Neural cell (in vitro differentiated cells): ENCODE measurements at regions not wholly inside any gene's neighbourhood (a gene's known extent, or its start where the extent isn't known, plus 50 kb on each side); places are given as distances from the start of the nearest gene placed in this dataset.

Experiments
- H2AFZ ChIP-seq: fragments of 200-600, 300-800 bp; sonication (generic), shearing (Covaris generic); 2 replicates; pipeline ENCODE4 v1.6.0; 2014; ENCODE audit warnings: low read depth, mild to moderate bottlenecking, antibody characterized with exemption, low read length, moderate library complexity
- H3F3A ChIP-seq: fragments of 200-600 bp; shearing (Covaris generic); 2 replicates; pipeline ENCODE4 v1.6.1; 2016; ENCODE audit warnings: mild to moderate bottlenecking, moderate library complexity, mixed read lengths, antibody characterized with exemption, low read length; ENCODE audit not compliant: insufficient read depth, poor library complexity, severe bottlenecking
- H3K27ac ChIP-seq: fragments of 200-600, 300-800 bp; sonication (generic), shearing (Covaris generic); 2 replicates; pipeline ENCODE4 v1.5.1; 2014; ENCODE audit warnings: mild to moderate bottlenecking, low read length, moderate library complexity
- H3K27me3 ChIP-seq: fragments of 300-800, 200-600 bp; sonication (generic), shearing (Covaris generic); 2 replicates; pipeline ENCODE4 v1.6.0; 2014; ENCODE audit warnings: mild to moderate bottlenecking, low read depth, low read length, moderate library complexity; ENCODE audit not compliant: insufficient read depth
- H3K36me3 ChIP-seq: fragments of 300-800, 200-600 bp; sonication (generic), shearing (Covaris generic); 2 replicates; pipeline ENCODE4 v1.5.1; 2014; ENCODE audit warnings: mild to moderate bottlenecking, antibody characterized with exemption, low read length, moderate library complexity; ENCODE audit not compliant: insufficient read depth
- H3K4me2 ChIP-seq: fragments of 300-800, 200-600 bp; sonication (generic), shearing (Covaris generic); 2 replicates; pipeline ENCODE4 v1.6.0; 2014; ENCODE audit warnings: mild to moderate bottlenecking, low read length
- H3K4me3 ChIP-seq: fragments of 300-800, 200-600 bp; sonication (generic), shearing (Covaris generic); 2 replicates; pipeline ENCODE4 v1.5.1; 2014; ENCODE audit warnings: mild to moderate bottlenecking, low read length, moderate library complexity
- H3K79me2 ChIP-seq: fragments of 200-600 bp; shearing (Covaris generic); replicated peaks from 2 replicates; pipeline ENCODE4 v1.6.0; 2014; ENCODE audit warnings: mild to moderate bottlenecking, low read length, moderate library complexity; ENCODE audit not compliant: insufficient read depth
- H3K9ac ChIP-seq: fragments of 300-800, 200-600 bp; sonication (generic), shearing (Covaris generic); 2 replicates; pipeline ENCODE4 v1.6.1; 2016; ENCODE audit warnings: mild to moderate bottlenecking, low read length, mixed read lengths
- H3K9me2 ChIP-seq: fragments of 200-600 bp; shearing (Covaris generic); 2 replicates; pipeline ENCODE4 v1.6.1; 2016; ENCODE audit warnings: mild to moderate bottlenecking, low read length, mixed read lengths; ENCODE audit not compliant: insufficient read depth
- H3K9me3 ChIP-seq: fragments of 200-600, 300-800 bp; sonication (generic), shearing (Covaris generic); 2 replicates; pipeline ENCODE4 v1.6.1; 2016; ENCODE audit warnings: mild to moderate bottlenecking, mixed run types, low read length, moderate library complexity, mixed read lengths
- H4K20me1 ChIP-seq: fragments of 200-600 bp; shearing (Covaris generic); 2 replicates; pipeline ENCODE4 v1.6.1; 2016; ENCODE audit warnings: mild to moderate bottlenecking, mixed run types; ENCODE audit not compliant: insufficient read depth
- EP300 ChIP-seq: fragments of 450-650 bp; conservative IDR thresholded peaks from 2 replicates; pipeline ENCODE4 v1.6.1; 2014; ENCODE audit warnings: antibody characterized with exemption, mild to moderate bottlenecking, moderate library complexity; ENCODE audit not compliant: poor library complexity, severe bottlenecking
- EZH2 ChIP-seq: fragments of 200-600, 300-800 bp; shearing (Covaris generic), sonication (generic); IDR thresholded peaks from 2 replicates; pipeline ENCODE4 v1.6.1; 2014; ENCODE audit warnings: antibody characterized with exemption, low read length, borderline replicate concordance, mild to moderate bottlenecking; ENCODE audit not compliant: insufficient read depth, poor library complexity, severe bottlenecking
- MXI1 ChIP-seq: fragments of 450-650 bp; conservative IDR thresholded peaks from 2 replicates; pipeline ENCODE4 v1.6.1; 2014; ENCODE audit warnings: antibody characterized with exemption, mild to moderate bottlenecking; ENCODE audit not compliant: poor library complexity, severe bottlenecking
- POLR2AphosphoS5 ChIP-seq: IDR thresholded peaks from 2 replicates; pipeline ENCODE4 v1.6.1; 2012
- RAD21 ChIP-seq: fragments of 450-650 bp; conservative IDR thresholded peaks from 2 replicates; pipeline ENCODE4 v1.6.1; 2014; ENCODE audit warnings: antibody characterized with exemption, mild to moderate bottlenecking, moderate library complexity
- SMC3 ChIP-seq: fragments of 450-650 bp; conservative IDR thresholded peaks from 2 replicates; pipeline ENCODE4 v1.6.1; 2014; ENCODE audit warnings: antibody characterized with exemption, mild to moderate bottlenecking, moderate library complexity; ENCODE audit not compliant: poor library complexity
- TAF1 ChIP-seq: IDR thresholded peaks from 2 replicates; pipeline ENCODE4 v1.6.1; 2012; ENCODE audit warnings: low read depth
- TF ChIP-seq, protein P1 (sequence below): fragments of 450-650 bp; IDR thresholded peaks from 2 replicates; pipeline ENCODE4 v1.5.1; 2014; ENCODE audit warnings: antibody characterized with exemption, mild to moderate bottlenecking, moderate library complexity; ENCODE audit not compliant: poor library complexity, severe bottlenecking
- TF ChIP-seq, protein P2 (sequence below): IDR thresholded peaks from 2 replicates; pipeline ENCODE4 v1.6.1; 2012; ENCODE audit warnings: borderline replicate concordance

DNA sequence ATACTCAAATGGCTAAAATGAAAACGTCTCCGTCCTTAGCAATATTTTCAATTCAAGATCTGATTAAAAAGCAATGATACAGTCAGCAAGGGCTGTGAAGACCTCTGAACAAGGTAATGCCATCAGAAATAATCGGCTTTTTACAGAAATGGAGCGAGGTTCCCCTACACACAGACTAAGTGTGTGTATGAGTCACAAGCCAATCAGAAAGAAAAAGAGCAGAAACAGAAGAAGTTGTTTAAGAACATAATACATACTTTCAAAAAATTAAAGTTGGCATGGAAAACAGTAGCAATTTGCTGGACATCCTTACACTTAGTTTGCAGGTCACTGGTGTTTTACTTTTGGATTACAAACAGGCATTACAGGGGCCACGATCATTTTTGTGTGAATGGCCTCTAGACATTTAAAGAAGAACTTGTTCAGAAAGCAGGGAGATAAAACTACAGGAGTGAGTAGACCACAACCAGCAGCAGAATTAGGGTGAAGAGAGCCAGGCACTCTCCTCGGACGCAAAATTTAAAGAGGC, 350.0 kb upstream of the RUNX1 start:
- H3K9me3 ChIP-seq = no peaks in the 10 kb centered on the region
- H3K9ac ChIP-seq = no peak overlapping the region
- H4K20me1 ChIP-seq = no peaks in the 10 kb centered on the region
- no peaks in the 10 kb centered on the region for H3K9me2 ChIP-seq
- H3K4me3 ChIP-seq = no peak overlapping the region
- H2AFZ ChIP-seq = no peak overlapping the region
- H3K36me3 ChIP-seq = no peaks in the 10 kb centered on the region
- H3K27ac ChIP-seq = no peak overlapping the region
- H3K27me3 ChIP-seq = no peaks in the 10 kb centered on the region
- no peaks in the 10 kb centered on the region for H3F3A ChIP-seq
- no peaks in the 10 kb centered on the region for H3K79me2 ChIP-seq
- H3K4me2 ChIP-seq = no peak overlapping the region
- no peak for TF ChIP-seq TAF1
- TF ChIP-seq POLR2AphosphoS5 = no peak
- TF ChIP-seq, protein P1, sequence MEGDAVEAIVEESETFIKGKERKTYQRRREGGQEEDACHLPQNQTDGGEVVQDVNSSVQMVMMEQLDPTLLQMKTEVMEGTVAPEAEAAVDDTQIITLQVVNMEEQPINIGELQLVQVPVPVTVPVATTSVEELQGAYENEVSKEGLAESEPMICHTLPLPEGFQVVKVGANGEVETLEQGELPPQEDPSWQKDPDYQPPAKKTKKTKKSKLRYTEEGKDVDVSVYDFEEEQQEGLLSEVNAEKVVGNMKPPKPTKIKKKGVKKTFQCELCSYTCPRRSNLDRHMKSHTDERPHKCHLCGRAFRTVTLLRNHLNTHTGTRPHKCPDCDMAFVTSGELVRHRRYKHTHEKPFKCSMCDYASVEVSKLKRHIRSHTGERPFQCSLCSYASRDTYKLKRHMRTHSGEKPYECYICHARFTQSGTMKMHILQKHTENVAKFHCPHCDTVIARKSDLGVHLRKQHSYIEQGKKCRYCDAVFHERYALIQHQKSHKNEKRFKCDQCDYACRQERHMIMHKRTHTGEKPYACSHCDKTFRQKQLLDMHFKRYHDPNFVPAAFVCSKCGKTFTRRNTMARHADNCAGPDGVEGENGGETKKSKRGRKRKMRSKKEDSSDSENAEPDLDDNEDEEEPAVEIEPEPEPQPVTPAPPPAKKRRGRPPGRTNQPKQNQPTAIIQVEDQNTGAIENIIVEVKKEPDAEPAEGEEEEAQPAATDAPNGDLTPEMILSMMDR = no peak
- no peak for TF ChIP-seq MXI1
- no peak for TF ChIP-seq EP300
- TF ChIP-seq EZH2 = no peak
- TF ChIP-seq SMC3 = no peak
- no peak for TF ChIP-seq RAD21
- TF ChIP-seq, protein P2, sequence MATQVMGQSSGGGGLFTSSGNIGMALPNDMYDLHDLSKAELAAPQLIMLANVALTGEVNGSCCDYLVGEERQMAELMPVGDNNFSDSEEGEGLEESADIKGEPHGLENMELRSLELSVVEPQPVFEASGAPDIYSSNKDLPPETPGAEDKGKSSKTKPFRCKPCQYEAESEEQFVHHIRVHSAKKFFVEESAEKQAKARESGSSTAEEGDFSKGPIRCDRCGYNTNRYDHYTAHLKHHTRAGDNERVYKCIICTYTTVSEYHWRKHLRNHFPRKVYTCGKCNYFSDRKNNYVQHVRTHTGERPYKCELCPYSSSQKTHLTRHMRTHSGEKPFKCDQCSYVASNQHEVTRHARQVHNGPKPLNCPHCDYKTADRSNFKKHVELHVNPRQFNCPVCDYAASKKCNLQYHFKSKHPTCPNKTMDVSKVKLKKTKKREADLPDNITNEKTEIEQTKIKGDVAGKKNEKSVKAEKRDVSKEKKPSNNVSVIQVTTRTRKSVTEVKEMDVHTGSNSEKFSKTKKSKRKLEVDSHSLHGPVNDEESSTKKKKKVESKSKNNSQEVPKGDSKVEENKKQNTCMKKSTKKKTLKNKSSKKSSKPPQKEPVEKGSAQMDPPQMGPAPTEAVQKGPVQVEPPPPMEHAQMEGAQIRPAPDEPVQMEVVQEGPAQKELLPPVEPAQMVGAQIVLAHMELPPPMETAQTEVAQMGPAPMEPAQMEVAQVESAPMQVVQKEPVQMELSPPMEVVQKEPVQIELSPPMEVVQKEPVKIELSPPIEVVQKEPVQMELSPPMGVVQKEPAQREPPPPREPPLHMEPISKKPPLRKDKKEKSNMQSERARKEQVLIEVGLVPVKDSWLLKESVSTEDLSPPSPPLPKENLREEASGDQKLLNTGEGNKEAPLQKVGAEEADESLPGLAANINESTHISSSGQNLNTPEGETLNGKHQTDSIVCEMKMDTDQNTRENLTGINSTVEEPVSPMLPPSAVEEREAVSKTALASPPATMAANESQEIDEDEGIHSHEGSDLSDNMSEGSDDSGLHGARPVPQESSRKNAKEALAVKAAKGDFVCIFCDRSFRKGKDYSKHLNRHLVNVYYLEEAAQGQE = no peak

DNA sequence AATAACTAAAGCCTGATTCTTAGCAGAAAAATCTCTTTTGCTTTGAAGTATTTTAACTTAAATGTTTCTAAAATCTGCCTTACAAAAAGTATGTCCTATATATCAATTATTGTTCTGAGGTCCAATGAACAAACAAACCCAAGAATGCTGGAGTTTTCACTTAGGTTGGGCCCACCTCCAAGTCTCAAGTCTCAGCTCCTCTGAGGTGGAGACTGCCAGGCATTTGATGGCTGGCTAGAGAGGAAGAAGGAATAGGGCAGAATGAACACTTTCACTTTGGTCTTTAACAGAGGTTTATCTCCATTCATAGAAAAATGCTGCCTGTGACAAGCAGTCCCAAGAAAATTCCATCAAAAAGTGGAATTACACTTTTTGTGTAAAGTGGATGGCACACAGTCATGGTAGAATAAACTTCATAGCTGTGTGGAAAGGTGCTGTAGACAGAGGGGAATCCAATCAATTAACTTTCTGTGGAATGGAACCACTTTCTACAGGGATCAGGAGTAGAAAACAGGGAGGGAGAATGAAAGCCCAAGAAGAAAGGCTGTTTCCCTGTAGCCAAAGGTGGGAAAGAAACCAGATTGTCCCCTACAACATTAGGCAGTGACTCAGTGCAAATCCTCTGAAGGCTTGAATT, 349.4 kb upstream of the RUNX1 start:
- TF ChIP-seq MXI1 (no peak), EZH2 (no peak), EP300 (no peak), POLR2AphosphoS5 (no peak), RAD21 (no peak), SMC3 (no peak), TAF1 (no peak)
- TF ChIP-seq, protein P2 = no peak
- TF ChIP-seq, protein P1 = no peak
- Histone ChIP-seq H3K4me2 (no peak overlapping the region), H3K36me3 (no peaks in the 10 kb centered on the region), H3K4me3 (no peak overlapping the region), H3K27me3 (no peaks in the 10 kb centered on the region), H3K9me3 (no peaks in the 10 kb centered on the region), H4K20me1 (no peaks in the 10 kb centered on the region), H3K9ac (no peak overlapping the region), H3K9me2 (no peaks in the 10 kb centered on the region), H2AFZ (no peak overlapping the region), H3K79me2 (no peaks in the 10 kb centered on the region), H3F3A (no peaks in the 10 kb centered on the region), H3K27ac (no peak overlapping the region)
